ENCODE measurements at regions not wholly inside any gene's neighbourhood (a gene's known extent, or its start where the extent isn't known, plus 50 kb on each side); places are given as distances from the start of the nearest gene placed in this dataset.

- H3K27me3 ChIP-seq (ENCODE audit: control insufficient read depth in 4 of 4, insufficient read depth in 4 of 4, low read length in 3 of 4) = no peaks in the 10 kb centered on the region
- H3K9me3 ChIP-seq (ENCODE audit: control insufficient read depth in 4 of 4, low read length in 3 of 4) = no peaks in the 10 kb centered on the region
- no peaks in the 10 kb centered on the region for H3K4me1 ChIP-seq (ENCODE audit: control insufficient read depth in 4 of 4, insufficient read depth in 4 of 4, low read length in 3 of 4)
- no peaks in the 10 kb centered on the region for H3K36me3 ChIP-seq (ENCODE audit: control insufficient read depth in 4 of 4, insufficient read depth in 3 of 4, low read depth in 1 of 4, low read length in 3 of 4)
- TF ChIP-seq YY1 (IDR thresholded peaks at IDR 0.05) = no peak
- no peak for TF ChIP-seq HNF4A (conservative IDR thresholded peaks at IDR 0.05)
- no peak for TF ChIP-seq CTCF (IDR thresholded peaks at IDR 0.05; ENCODE audit: low read depth, low read length, missing input control)
- TF ChIP-seq REST (IDR thresholded peaks at IDR 0.05) = no peak
- no peak for TF ChIP-seq EGR1 (IDR thresholded peaks at IDR 0.05; ENCODE audit: low read depth in 2 of 2)
- no peak for TF ChIP-seq GABPA (IDR thresholded peaks at IDR 0.05 in 1 of 2, conservative IDR thresholded peaks at IDR 0.05 in 1 of 2)
- no peak for TF ChIP-seq FOXA1 (IDR thresholded peaks at IDR 0.05)
- H3K4me3 ChIP-seq (ENCODE audit: low read depth in 1 of 3, low read length in 3 of 3) = no peak overlapping the region
- 91% methylated on average over 4 of the region's 4 CpGs for WGBS
- H3K27ac ChIP-seq (ENCODE audit: low read depth in 1 of 2, low read length in 2 of 2) = no peak overlapping the region
- DNase-seq (ENCODE audit: low spot score) = no peak
- H3K9ac ChIP-seq (ENCODE audit: low read depth in 1 of 2, low read length in 2 of 2) = no peak overlapping the region
Measured at GRCh38 chr2:215878476-215879063, 134.8 kb downstream of the MREG start.

GRCh38 chr2:215876937-215877238 lies 136.5 kb downstream of the MREG start:
- no peaks in the 10 kb centered on the region for H3K36me3 ChIP-seq (ENCODE audit: control insufficient read depth in 4 of 4, insufficient read depth in 3 of 4, low read depth in 1 of 4, low read length in 3 of 4)
- H3K9ac ChIP-seq (ENCODE audit: low read depth in 1 of 2, low read length in 2 of 2) = no peak overlapping the region
- no peak overlapping the region for H3K27ac ChIP-seq (ENCODE audit: low read depth in 1 of 2, low read length in 2 of 2)
- H3K4me1 ChIP-seq (ENCODE audit: control insufficient read depth in 4 of 4, insufficient read depth in 4 of 4, low read length in 3 of 4) = no peaks in the 10 kb centered on the region
- DNase-seq (ENCODE audit: low spot score) = no peak
- WGBS = 95% methylated on average over 1 of the region's 1 CpG
- TF ChIP-seq HNF4A (conservative IDR thresholded peaks at IDR 0.05) (no peak), CTCF (IDR thresholded peaks at IDR 0.05; ENCODE audit: low read depth, low read length, missing input control) (no peak)
- no peak overlapping the region for H3K4me3 ChIP-seq (ENCODE audit: low read depth in 1 of 3, low read length in 3 of 3)
- no peaks in the 10 kb centered on the region for H3K9me3 ChIP-seq (ENCODE audit: control insufficient read depth in 4 of 4, low read length in 3 of 4)
- H3K27me3 ChIP-seq (ENCODE audit: control insufficient read depth in 4 of 4, insufficient read depth in 4 of 4, low read length in 3 of 4) = no peaks in the 10 kb centered on the region

All from liver (tissue), 8 donors.